Stomach smooth muscle (tissue), 2 donors: ENCODE measurements at regions not wholly inside any gene's neighbourhood (a gene's known extent, or its start where the extent isn't known, plus 50 kb on each side); places are given as distances from the start of the nearest gene placed in this dataset.

Experiments
- H3K27ac ChIP-seq: one replicate; pipeline ENCODE4 v1.7.0; 2013; ENCODE audit warnings: mild to moderate bottlenecking, low read length, inconsistent platforms
- H3K27me3 ChIP-seq, 2 donors: one replicate each; pipeline ENCODE4 v1.7.0; 2013; ENCODE audit warnings: low read length in 2 of 2; ENCODE audit not compliant: insufficient read depth in 2 of 2, control insufficient read depth in 1 of 2
- H3K36me3 ChIP-seq, 2 donors: one replicate each; pipeline ENCODE4 v1.7.0; 2013; ENCODE audit warnings: low read length in 2 of 2; ENCODE audit not compliant: control insufficient read depth in 2 of 2, insufficient read depth in 2 of 2
- H3K4me1 ChIP-seq: one replicate; pipeline ENCODE4 v1.7.0; 2013; ENCODE audit warnings: low read length; ENCODE audit not compliant: control insufficient read depth, insufficient read depth
- H3K4me3 ChIP-seq, 2 donors: one replicate each; pipeline ENCODE4 v1.7.0; 2013; ENCODE audit warnings: low read length in 2 of 2
- H3K9ac ChIP-seq, 2 donors: one replicate each; pipeline ENCODE4 v1.7.0; 2013; ENCODE audit warnings: low read length in 2 of 2, mild to moderate bottlenecking in 1 of 2
- H3K9me3 ChIP-seq, 2 donors: one replicate each; pipeline ENCODE4 v1.7.0; 2013; ENCODE audit warnings: low read length in 2 of 2; ENCODE audit not compliant: control insufficient read depth in 2 of 2
- donor health status: healthy.
- donor health status: Pancreatic carcinoma.

DNA sequence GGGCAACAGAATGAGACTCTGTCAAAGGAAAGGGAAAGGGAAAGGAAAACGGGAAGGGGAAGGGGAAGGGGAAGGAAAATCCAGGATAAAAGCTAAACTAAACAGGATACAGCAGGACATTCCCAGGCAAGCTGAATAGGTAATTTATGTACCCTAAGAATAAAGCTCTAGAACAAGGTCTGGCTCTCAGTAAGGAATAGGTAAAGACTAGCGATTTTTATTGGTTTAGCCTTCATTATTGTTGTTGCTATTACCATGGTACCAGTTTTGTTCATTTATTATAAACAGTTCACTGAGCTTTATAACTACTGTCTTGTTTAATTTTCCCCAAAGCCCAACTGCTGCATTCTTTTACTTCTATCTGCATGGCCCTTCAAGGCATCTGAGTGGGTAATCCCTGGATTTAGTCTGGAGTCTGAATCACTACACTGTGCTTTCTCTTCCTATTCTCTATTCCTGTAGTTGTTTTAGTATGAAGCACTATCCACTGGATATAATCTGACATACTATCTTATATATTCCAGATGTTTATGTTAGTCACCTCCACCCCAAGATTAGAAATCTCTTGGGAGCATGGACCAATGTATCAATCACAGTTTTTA is 127.1 kb upstream of the TANK start:
- Histone ChIP-seq H3K36me3 (no peaks in the 10 kb centered on the region), H3K27me3 (no peaks in the 10 kb centered on the region), H3K27ac (no peak overlapping the region), H3K9ac (no peak overlapping the region), H3K4me3 (no peak overlapping the region), H3K9me3 (no peaks in the 10 kb centered on the region), H3K4me1 (peaks cover 5% of the 10 kb centered on the region)

DNA sequence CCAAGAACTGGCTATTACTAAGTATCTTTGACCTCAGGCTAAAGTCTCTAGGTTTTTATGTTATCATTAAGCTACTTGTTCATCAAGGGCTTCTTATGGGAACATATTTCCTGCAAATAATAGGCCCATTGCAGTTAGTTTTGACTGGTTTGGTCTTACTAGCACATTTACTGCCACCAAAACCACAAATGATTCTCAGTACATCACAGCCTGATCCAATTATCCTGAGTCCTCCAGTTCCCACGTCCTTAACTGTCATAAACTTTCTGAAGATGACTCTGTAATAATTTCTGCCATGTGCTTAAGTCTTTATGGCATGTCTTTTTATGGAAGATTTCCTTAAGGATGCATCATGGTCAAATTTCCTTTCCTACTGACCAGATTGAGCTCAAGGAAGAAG is 123.3 kb upstream of the TANK start:
- H3K36me3 ChIP-seq = no peaks in the 10 kb centered on the region
- no peak overlapping the region for H3K27ac ChIP-seq
- no peak overlapping the region for H3K9ac ChIP-seq
- no peaks in the 10 kb centered on the region for H3K27me3 ChIP-seq
- no peak overlapping the region for H3K4me3 ChIP-seq
- H3K9me3 ChIP-seq = no peaks in the 10 kb centered on the region
- no peaks in the 10 kb centered on the region for H3K4me1 ChIP-seq

GRCh38 chr2:161039071-161039470 is 121.2 kb upstream of the TANK start:
- H3K27me3 ChIP-seq = no peaks in the 10 kb centered on the region
- no peaks in the 10 kb centered on the region for H3K9me3 ChIP-seq
- H3K27ac ChIP-seq = no peak overlapping the region
- H3K36me3 ChIP-seq = no peaks in the 10 kb centered on the region
- H3K4me1 ChIP-seq = no peaks in the 10 kb centered on the region
- no peak overlapping the region for H3K4me3 ChIP-seq
- no peak overlapping the region for H3K9ac ChIP-seq

- Histone ChIP-seq H3K9ac (no peak overlapping the region), H3K9me3 (no peaks in the 10 kb centered on the region), H3K4me1 (no peaks in the 10 kb centered on the region), H3K27ac (no peak overlapping the region), H3K27me3 (no peaks in the 10 kb centered on the region), H3K4me3 (no peak overlapping the region), H3K36me3 (no peaks in the 10 kb centered on the region)
Observed at GRCh38 chr2:161041356-161041755, 118.9 kb upstream of the TANK start.

DNA sequence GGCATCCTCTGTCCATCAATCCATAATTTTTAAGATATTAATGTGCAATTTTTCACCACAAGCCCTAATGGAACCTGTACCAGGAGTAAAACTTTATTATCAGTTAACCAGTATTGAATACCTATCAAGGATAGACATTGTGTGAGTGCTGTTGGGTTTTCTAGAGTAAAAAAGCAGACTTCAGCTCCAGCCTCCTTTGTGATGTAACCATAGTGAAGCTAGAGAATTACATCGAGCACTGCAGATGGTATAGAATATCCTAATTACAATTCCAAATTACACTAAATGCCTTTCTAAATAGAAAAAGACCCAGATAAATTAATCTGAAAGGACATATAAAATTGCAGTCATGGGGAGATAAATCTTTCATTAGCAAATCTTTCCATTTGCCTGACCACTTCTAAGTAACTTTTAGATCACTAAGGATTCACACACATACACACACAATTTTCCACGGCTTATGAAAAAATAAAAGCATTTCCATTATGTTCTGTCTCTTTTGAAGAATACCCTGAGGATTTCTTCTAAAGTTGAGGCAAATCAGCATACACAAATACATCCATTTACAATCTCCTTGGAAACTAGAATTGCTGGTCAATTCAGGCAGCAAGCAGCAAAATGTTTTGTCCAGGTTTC is 117.1 kb upstream of the TANK start:
- no peaks in the 10 kb centered on the region for H3K9me3 ChIP-seq
- no peaks in the 10 kb centered on the region for H3K27me3 ChIP-seq
- H3K9ac ChIP-seq = no peak overlapping the region
- no peak overlapping the region for H3K27ac ChIP-seq
- no peak overlapping the region for H3K4me3 ChIP-seq
- no peaks in the 10 kb centered on the region for H3K4me1 ChIP-seq
- no peaks in the 10 kb centered on the region for H3K36me3 ChIP-seq

DNA sequence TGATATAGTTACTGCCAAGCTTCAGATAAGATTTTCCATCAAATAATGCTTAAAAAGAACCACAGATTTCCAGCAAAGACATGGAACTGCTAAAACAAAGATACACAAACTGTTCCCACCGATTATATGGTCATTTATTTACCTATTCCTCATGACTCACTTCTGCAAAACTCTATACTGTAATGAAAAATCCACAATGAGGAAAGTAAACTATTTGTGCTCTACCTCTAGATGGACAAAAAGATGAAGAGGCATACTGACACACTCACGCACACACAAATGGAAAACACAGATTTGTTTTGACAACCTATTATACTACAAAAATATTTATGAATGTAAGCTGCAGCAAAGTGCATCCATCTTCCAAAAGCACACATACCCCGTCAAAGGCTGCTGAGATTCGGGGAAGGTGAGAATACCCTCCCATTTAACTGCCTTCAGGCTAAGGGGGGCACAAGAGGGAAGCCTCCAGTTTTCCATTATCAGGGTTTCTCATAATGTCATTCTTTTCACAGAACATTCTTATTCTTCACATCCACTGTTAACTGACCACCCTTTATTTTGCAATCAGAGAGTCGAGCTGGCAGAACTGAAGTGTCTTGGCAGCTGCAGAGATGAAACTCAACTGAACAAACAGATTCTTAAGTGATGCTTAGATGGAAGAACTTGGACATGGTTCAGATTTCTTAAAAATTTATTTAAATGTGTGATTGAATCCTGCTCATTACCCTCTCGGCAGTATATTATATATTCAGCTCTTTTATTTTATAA is 115.9 kb upstream of the TANK start:
- H3K36me3 ChIP-seq = no peaks in the 10 kb centered on the region
- no peaks in the 10 kb centered on the region for H3K9me3 ChIP-seq
- no peaks in the 10 kb centered on the region for H3K27me3 ChIP-seq
- H3K4me1 ChIP-seq = no peaks in the 10 kb centered on the region
- no peak overlapping the region for H3K27ac ChIP-seq
- H3K9ac ChIP-seq = no peak overlapping the region
- no peak overlapping the region for H3K4me3 ChIP-seq

DNA sequence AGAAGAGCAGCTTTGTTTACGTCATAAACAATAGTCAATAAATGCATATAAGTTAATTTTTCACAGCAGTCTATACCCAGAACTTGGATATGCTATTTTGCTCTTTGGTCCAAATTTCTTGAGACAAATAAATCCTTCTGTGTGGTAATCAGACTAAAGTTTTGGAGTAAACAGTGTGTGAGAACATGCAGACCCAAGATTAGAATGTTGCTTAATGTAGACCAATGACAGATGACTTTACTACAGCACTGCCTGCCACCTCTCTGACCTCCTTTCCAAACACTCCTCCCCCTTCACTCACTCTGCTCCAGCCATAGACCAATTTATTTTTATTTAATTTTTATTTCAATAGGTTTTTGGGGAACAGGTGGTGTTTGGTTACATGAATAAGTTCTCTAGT is 115.3 kb upstream of the TANK start:
- Histone ChIP-seq H3K4me1 (no peaks in the 10 kb centered on the region), H3K27me3 (no peaks in the 10 kb centered on the region), H3K27ac (no peak overlapping the region), H3K4me3 (no peak overlapping the region), H3K36me3 (no peaks in the 10 kb centered on the region), H3K9me3 (no peaks in the 10 kb centered on the region), H3K9ac (no peak overlapping the region)

- no peaks in the 10 kb centered on the region for H3K4me1 ChIP-seq
- no peaks in the 10 kb centered on the region for H3K36me3 ChIP-seq
- no peak overlapping the region for H3K27ac ChIP-seq
- H3K9ac ChIP-seq = no peak overlapping the region
- H3K27me3 ChIP-seq = no peaks in the 10 kb centered on the region
- H3K9me3 ChIP-seq = no peaks in the 10 kb centered on the region
- no peak overlapping the region for H3K4me3 ChIP-seq
Observed at GRCh38 chr2:161045726-161046125, 114.5 kb upstream of the TANK start.

DNA sequence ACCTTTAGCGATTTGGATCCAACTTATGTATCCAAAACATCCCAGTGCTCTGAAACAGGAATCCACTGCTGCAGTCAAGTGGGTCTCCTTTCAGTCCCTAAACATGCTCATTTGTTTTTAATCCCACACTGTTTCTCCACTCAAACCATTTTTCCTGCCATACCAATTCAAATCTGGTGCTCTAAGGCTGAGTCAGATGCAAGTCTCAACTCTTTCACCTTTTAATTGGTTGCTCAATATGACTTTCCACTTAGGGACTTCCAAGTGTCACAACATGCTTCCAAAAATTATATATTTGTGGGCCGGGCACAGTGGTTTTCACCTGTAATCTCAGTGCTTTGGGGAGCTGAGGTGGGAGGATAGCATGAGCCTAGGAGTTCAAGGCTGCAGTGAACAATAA is 113.4 kb upstream of the TANK start:
- H3K9ac ChIP-seq = no peak overlapping the region
- no peak overlapping the region for H3K27ac ChIP-seq
- no peaks in the 10 kb centered on the region for H3K27me3 ChIP-seq
- no peak overlapping the region for H3K4me3 ChIP-seq
- H3K36me3 ChIP-seq = no peaks in the 10 kb centered on the region
- no peaks in the 10 kb centered on the region for H3K4me1 ChIP-seq
- H3K9me3 ChIP-seq = no peaks in the 10 kb centered on the region

GRCh38 chr2:161048317-161048716 is 111.9 kb upstream of the TANK start:
- no peaks in the 10 kb centered on the region for H3K36me3 ChIP-seq
- no peaks in the 10 kb centered on the region for H3K9me3 ChIP-seq
- no peaks in the 10 kb centered on the region for H3K27me3 ChIP-seq
- no peak overlapping the region for H3K4me3 ChIP-seq
- H3K4me1 ChIP-seq = no peaks in the 10 kb centered on the region
- no peak overlapping the region for H3K9ac ChIP-seq
- H3K27ac ChIP-seq = no peak overlapping the region

DNA sequence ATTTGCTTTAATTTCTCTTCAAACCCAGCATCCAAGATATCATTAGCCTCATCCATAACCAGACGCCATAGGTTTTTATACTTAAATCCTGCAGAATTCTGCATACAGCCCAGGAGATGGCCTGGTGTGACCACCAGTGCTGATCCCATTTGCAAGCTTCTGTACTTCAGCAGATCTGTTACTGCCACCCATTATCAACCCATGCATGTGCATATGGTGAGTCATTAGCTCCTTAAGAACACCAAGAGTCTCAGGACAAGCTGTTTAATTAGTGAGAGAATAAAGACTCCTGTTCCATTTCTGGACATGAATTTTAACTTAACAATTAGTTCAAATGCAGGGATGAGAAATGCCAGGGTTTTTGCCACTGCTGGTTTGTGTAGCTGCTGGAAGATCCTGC is 110.7 kb upstream of the TANK start:
- H3K9ac ChIP-seq = no peak overlapping the region
- no peak overlapping the region for H3K4me3 ChIP-seq
- no peaks in the 10 kb centered on the region for H3K36me3 ChIP-seq
- H3K27me3 ChIP-seq = no peaks in the 10 kb centered on the region
- H3K4me1 ChIP-seq = no peaks in the 10 kb centered on the region
- no peaks in the 10 kb centered on the region for H3K9me3 ChIP-seq
- no peak overlapping the region for H3K27ac ChIP-seq
